ENCODE measurements at regions not wholly inside any gene's neighbourhood (a gene's known extent, or its start where the extent isn't known, plus 50 kb on each side); places are given as distances from the start of the nearest gene placed in this dataset.

GRCh38 chr1:215507119-215507518 lies 60.0 kb upstream of the KCTD3 start:
- peaks cover 17% of the 10 kb centered on the region for H3K27me3 Mint-ChIP-seq (ENCODE audit: low read depth)
- H3K9me3 Mint-ChIP-seq: peaks cover 15% of the 10 kb centered on the region
- no peaks in the 10 kb centered on the region for H3K4me1 Mint-ChIP-seq (ENCODE audit: low read depth)
- no peak for DNase-seq
- intact Hi-C loops (cut with micrococcal nuclease): no loop called here
- CTCF ChIA-PET: no interaction called here
- H3K4me3 Mint-ChIP-seq: no peak overlapping the region
- H3K27ac Mint-ChIP-seq: no peak overlapping the region
- no peaks in the 10 kb centered on the region for H3K36me3 Mint-ChIP-seq (ENCODE audit: low read depth)

DNA sequence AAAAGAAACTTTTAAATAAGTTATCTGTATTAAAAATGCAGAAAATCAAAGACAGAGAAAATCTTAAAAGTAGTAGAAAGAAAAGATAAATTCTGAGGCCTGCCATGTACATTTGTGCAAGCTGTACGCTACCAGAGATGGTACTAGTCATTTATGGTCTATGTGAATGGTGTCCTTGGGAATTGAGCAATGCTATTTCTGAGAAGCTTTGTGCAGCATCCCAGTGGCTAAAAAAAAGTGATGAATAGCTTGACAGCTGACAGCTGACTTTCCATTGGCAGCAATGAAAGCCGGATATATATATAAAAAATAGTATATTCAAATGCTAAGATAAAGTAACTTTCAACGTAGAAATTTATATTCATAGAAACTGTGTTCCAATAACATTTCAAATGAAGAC lies 58.8 kb upstream of the KCTD3 start:
- H3K4me3 Mint-ChIP-seq: no peak overlapping the region
- no peaks in the 10 kb centered on the region for H3K4me1 Mint-ChIP-seq (ENCODE audit: low read depth)
- H3K27me3 Mint-ChIP-seq (ENCODE audit: low read depth): peaks cover 9% of the 10 kb centered on the region
- no peaks in the 10 kb centered on the region for H3K36me3 Mint-ChIP-seq (ENCODE audit: low read depth)
- peaks cover 15% of the 10 kb centered on the region for H3K9me3 Mint-ChIP-seq
- H3K27ac Mint-ChIP-seq: no peak overlapping the region
- no peak for DNase-seq
- CTCF ChIA-PET: interaction anchor here (1.2 kb wide), 1 partner anchor 15 kb away, joined by 5 read pairs; no protein-coding TSS in a partner anchor
- intact Hi-C loops (cut with micrococcal nuclease): no loop called here

All from activated naive CD4-positive, alpha-beta T cell treated with anti-CD3 and anti-CD28 coated beads for 36 hours (primary cell).